AG09309 (cell line): ENCODE measurements at regions not wholly inside any gene's neighbourhood (a gene's known extent, or its start where the extent isn't known, plus 50 kb on each side); places are given as distances from the start of the nearest gene placed in this dataset.

Experiments
- DNase-seq: peaks from one replicate; pipeline ENCODE4 v3.0.0-alpha.2; 2010; ENCODE audit warnings: low read depth
- H3K4me3 ChIP-seq: 2 replicates; pipeline ENCODE4 v1.5.1; 2011; ENCODE audit warnings: mild to moderate bottlenecking, low read depth, low read length, moderate library complexity; ENCODE audit not compliant: control insufficient read depth
- CTCF ChIP-seq: IDR thresholded peaks from 2 replicates; pipeline ENCODE4 v1.5.1; 2011; ENCODE audit warnings: mild to moderate bottlenecking, low read depth, low read length, inconsistent platforms; ENCODE audit not compliant: insufficient read depth, control insufficient read depth; ENCODE audit errors: missing control alignments

DNA sequence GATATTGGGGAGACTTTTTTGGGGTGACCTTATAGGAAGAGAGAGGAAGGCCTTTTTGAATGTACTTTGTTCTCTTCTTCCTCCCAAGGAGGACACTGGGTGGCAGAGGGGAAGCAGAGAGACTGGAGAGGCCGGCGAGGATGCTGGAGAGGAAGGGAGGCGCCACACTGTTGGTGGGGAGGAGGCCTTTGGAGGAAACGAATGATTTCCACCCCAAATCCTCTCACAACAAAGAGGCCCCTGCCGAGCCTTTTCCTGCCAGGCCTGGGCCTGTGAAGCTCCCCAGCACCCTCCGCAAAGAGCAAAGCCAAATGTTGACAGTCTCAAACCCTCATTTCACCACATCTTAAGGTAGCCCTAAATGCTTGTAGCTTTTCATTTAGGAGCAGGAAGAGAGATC, 59.0 kb upstream of the UPP2 start:
- no peak overlapping the region for H3K4me3 ChIP-seq
- no peak for TF ChIP-seq CTCF
- no peak for DNase-seq

DNA sequence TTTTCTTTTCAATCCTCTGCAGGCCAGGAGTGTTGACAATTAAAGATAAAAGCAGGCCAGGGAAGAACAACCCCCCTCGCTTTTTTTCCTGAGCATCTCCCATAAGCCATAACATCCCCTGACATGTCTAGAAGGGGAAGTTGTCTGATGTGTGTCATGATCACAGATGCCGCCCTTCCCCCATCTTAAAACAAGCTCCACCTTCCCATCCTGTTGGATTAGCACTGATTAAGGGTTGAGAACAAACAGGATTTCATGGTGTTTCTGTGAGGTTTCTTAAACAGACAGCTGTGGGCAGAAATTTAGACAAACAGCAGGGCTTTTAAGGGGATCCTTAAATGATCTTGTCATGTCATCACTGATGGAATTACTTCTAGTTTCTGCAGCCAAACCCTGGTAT, 59.4 kb upstream of the UPP2 start:
- no peak for TF ChIP-seq CTCF
- no peak overlapping the region for H3K4me3 ChIP-seq
- DNase-seq: no peak

- no peak overlapping the region for H3K4me3 ChIP-seq
- DNase-seq: no peak
- TF ChIP-seq CTCF: no peak
These were observed 60.3 kb upstream of the UPP2 start for GRCh38 chr2:158041400-158041799.

DNA sequence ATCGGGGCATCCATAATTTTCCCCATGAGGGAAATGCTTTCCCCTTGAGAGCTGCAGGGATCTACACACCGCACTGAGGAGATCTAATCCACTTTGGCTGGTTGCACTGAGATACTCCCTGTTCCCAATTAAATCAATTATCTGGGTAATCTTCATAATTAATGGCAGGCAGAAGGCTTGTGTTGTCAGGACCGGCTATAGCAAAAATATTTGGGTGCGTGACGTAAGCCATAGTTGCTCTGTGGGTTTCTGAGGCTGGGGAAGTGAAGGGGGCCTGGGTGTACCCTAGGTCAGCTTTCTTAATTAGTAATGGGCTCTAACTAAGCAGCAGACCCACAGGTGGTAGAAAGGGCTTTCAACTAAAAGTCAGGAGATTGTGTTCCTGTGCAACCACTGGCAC, 62.8 kb upstream of the UPP2 start:
- H3K4me3 ChIP-seq: no peak overlapping the region
- DNase-seq: no peak
- no peak for TF ChIP-seq CTCF

GRCh38 chr2:158034198-158034866, 67.3 kb upstream of the UPP2 start:
- H3K4me3 ChIP-seq: no peak overlapping the region
- peak; percentile 27 for DNase-seq
- peak; percentile 73 for TF ChIP-seq CTCF

DNA sequence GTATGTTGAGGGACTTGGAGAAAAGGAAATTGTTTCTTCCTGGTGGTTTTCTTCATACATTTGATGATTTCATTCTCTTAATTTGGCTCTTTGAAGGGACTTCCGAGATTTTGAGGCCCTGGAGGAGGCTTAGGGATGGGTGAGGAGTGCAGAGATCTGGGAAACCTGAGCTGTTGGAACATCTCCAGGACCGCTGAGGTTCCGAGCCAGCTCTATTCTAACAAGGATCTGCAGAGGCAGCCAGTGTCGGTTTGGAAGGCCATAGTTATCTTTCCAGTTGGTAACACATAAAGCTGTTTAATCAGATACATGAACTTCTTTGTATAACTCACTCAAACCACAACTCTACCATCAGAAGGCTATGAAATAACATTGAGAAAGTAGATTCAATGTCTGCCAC, 70.3 kb upstream of the UPP2 start:
- H3K4me3 ChIP-seq: no peak overlapping the region
- no peak for TF ChIP-seq CTCF
- no peak for DNase-seq

DNA sequence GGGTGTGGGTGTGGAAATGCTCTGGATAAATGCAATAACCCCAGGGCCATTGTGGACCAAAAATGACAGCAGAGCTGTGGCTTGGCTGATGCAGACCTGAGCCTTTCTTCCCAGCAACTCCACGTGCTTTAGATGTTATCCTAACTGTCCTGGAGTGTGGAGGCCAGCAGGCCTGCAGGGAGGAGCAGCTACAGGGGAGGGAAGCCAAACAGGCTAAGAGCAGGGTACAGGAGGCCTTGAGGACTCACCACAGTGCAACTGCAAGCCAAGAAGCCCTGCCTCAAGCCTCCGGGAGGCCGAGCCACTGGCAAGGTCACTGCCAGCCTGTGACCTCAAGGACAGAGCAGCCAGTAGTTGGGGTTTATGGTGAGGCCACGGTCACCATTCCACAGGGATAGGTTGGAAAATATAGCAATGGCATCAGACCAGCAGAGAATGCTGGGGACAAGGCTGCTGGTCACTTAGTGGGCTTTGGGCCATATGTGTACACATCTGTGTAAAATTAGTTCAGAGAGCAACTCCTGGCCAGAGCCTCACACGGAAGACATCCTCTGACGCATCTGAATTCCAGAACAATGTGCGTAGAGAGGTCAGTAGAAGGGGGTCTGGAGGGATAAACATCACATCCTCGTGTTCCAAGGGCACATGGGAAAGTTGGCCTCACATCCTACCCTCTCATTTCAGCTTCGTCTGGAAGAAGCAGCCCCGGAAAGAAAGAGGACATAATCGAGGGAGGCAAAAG, 76.2 kb upstream of the UPP2 start:
- peak; percentile 68 for DNase-seq
- no peak for TF ChIP-seq CTCF
- H3K4me3 ChIP-seq: no peak overlapping the region
